ENCODE measurements at regions not wholly inside any gene's neighbourhood (a gene's known extent, or its start where the extent isn't known, plus 50 kb on each side); places are given as distances from the start of the nearest gene placed in this dataset.

GRCh38 chr4:59393780-59394179 lies 1806.3 kb upstream of the ADGRL3 start:
- no peak for DNase-seq (ENCODE audit: insufficient read length, low spot score, missing footprints)
- peaks cover 2% of the 10 kb centered on the region for H3K9me3 ChIP-seq (ENCODE audit: low read depth, low read length)
- H3K4me1 ChIP-seq (ENCODE audit: insufficient read depth, low read length) = no peaks in the 10 kb centered on the region
- H3K27me3 ChIP-seq (ENCODE audit: insufficient read depth, low read length) = no peaks in the 10 kb centered on the region
- no peak overlapping the region for H3K4me3 ChIP-seq (ENCODE audit: insufficient read depth, low read length)
- H3K79me2 ChIP-seq (ENCODE audit: insufficient read depth, low read length) = no peaks in the 10 kb centered on the region
- H3K36me3 ChIP-seq (ENCODE audit: insufficient read depth, low read length) = no peaks in the 10 kb centered on the region
- no peak overlapping the region for H2AFZ ChIP-seq (ENCODE audit: low read length)
- no peak overlapping the region for H3K4me2 ChIP-seq (ENCODE audit: insufficient read depth, low read length)
- H3K27ac ChIP-seq (ENCODE audit: low read depth, low read length) = no peak overlapping the region
- no peak for TF ChIP-seq CTCF (IDR thresholded peaks at IDR 0.05; ENCODE audit: extremely low read depth, low read depth, low read length)
- H4K20me1 ChIP-seq (ENCODE audit: insufficient read depth, low read length) = no peaks in the 10 kb centered on the region

- Histone ChIP-seq H3K4me3 (ENCODE audit: insufficient read depth, low read length) (no peak overlapping the region), H3K9me3 (ENCODE audit: low read depth, low read length) (no peaks in the 10 kb centered on the region), H3K4me1 (ENCODE audit: insufficient read depth, low read length) (no peaks in the 10 kb centered on the region), H4K20me1 (ENCODE audit: insufficient read depth, low read length) (no peaks in the 10 kb centered on the region), H3K27me3 (ENCODE audit: insufficient read depth, low read length) (no peaks in the 10 kb centered on the region), H2AFZ (ENCODE audit: low read length) (no peak overlapping the region), H3K27ac (ENCODE audit: low read depth, low read length) (no peak overlapping the region), H3K4me2 (ENCODE audit: insufficient read depth, low read length) (no peak overlapping the region), H3K79me2 (ENCODE audit: insufficient read depth, low read length) (no peaks in the 10 kb centered on the region), H3K36me3 (ENCODE audit: insufficient read depth, low read length) (no peaks in the 10 kb centered on the region)
- DNase-seq (ENCODE audit: insufficient read length, low spot score, missing footprints) = no peak
- TF ChIP-seq CTCF (IDR thresholded peaks at IDR 0.05; ENCODE audit: extremely low read depth, low read depth, low read length) = no peak
Measured at GRCh38 chr4:59400334-59400733, 1799.8 kb upstream of the ADGRL3 start.

- no peaks in the 10 kb centered on the region for H4K20me1 ChIP-seq (ENCODE audit: insufficient read depth, low read length)
- TF ChIP-seq CTCF (IDR thresholded peaks at IDR 0.05; ENCODE audit: extremely low read depth, low read depth, low read length) = no peak
- H3K9me3 ChIP-seq (ENCODE audit: low read depth, low read length) = no peaks in the 10 kb centered on the region
- no peak overlapping the region for H3K27ac ChIP-seq (ENCODE audit: low read depth, low read length)
- no peak overlapping the region for H3K4me3 ChIP-seq (ENCODE audit: insufficient read depth, low read length)
- H3K4me2 ChIP-seq (ENCODE audit: insufficient read depth, low read length) = no peak overlapping the region
- no peaks in the 10 kb centered on the region for H3K79me2 ChIP-seq (ENCODE audit: insufficient read depth, low read length)
- no peaks in the 10 kb centered on the region for H3K27me3 ChIP-seq (ENCODE audit: insufficient read depth, low read length)
- no peak for DNase-seq (ENCODE audit: insufficient read length, low spot score, missing footprints)
- no peaks in the 10 kb centered on the region for H3K36me3 ChIP-seq (ENCODE audit: insufficient read depth, low read length)
- no peaks in the 10 kb centered on the region for H3K4me1 ChIP-seq (ENCODE audit: insufficient read depth, low read length)
- no peak overlapping the region for H2AFZ ChIP-seq (ENCODE audit: low read length)
Measured at GRCh38 chr4:59409647-59410046, 1790.5 kb upstream of the ADGRL3 start.

GRCh38 chr4:59412739-59413138 lies 1787.4 kb upstream of the ADGRL3 start:
- DNase-seq (ENCODE audit: insufficient read length, low spot score, missing footprints) = no peak
- H3K4me3 ChIP-seq (ENCODE audit: insufficient read depth, low read length) = no peak overlapping the region
- H3K9me3 ChIP-seq (ENCODE audit: low read depth, low read length) = no peaks in the 10 kb centered on the region
- H2AFZ ChIP-seq (ENCODE audit: low read length) = no peak overlapping the region
- no peak overlapping the region for H3K4me2 ChIP-seq (ENCODE audit: insufficient read depth, low read length)
- no peaks in the 10 kb centered on the region for H3K4me1 ChIP-seq (ENCODE audit: insufficient read depth, low read length)
- no peaks in the 10 kb centered on the region for H4K20me1 ChIP-seq (ENCODE audit: insufficient read depth, low read length)
- no peaks in the 10 kb centered on the region for H3K27me3 ChIP-seq (ENCODE audit: insufficient read depth, low read length)
- H3K27ac ChIP-seq (ENCODE audit: low read depth, low read length) = no peak overlapping the region
- H3K36me3 ChIP-seq (ENCODE audit: insufficient read depth, low read length) = no peaks in the 10 kb centered on the region
- H3K79me2 ChIP-seq (ENCODE audit: insufficient read depth, low read length) = no peaks in the 10 kb centered on the region
- no peak for TF ChIP-seq CTCF (IDR thresholded peaks at IDR 0.05; ENCODE audit: extremely low read depth, low read depth, low read length)

Data from osteoblast (primary cell).